ENCODE measurements at regions not wholly inside any gene's neighbourhood (a gene's known extent, or its start where the extent isn't known, plus 50 kb on each side); places are given as distances from the start of the nearest gene placed in this dataset.

GRCh38 chr18:62634979-62635630 is 80.2 kb upstream of the PHLPP1 start:
- TF ChIP-seq PATZ1 (CRISPR knock-in tag; IDR thresholded peaks at IDR 0.05; ENCODE audit: borderline replicate concordance), result no peak
- no peak for TF ChIP-seq ZNF70 (CRISPR knock-in tag; IDR thresholded peaks at IDR 0.05)
- TF ChIP-seq ZFP3 (CRISPR knock-in tag; IDR thresholded peaks at IDR 0.05), result no peak
- TF ChIP-seq ESRRG (CRISPR knock-in tag; IDR thresholded peaks at IDR 0.05), result no peak
- TF ChIP-seq TOX (CRISPR knock-in tag; IDR thresholded peaks at IDR 0.05; ENCODE audit: borderline replicate concordance), result no peak
- TF ChIP-seq PPARA (CRISPR knock-in tag; IDR thresholded peaks at IDR 0.05; ENCODE audit: borderline replicate concordance), result no peak
- TF ChIP-seq CSDC2 (CRISPR knock-in tag; IDR thresholded peaks at IDR 0.05), result no peak
- no peak for TF ChIP-seq POU6F1 (CRISPR knock-in tag; IDR thresholded peaks at IDR 0.05; ENCODE audit: borderline replicate concordance, low read depth)
- TF ChIP-seq CSRNP3 (CRISPR knock-in tag; IDR thresholded peaks at IDR 0.05), result no peak
- no peak for TF ChIP-seq ARNTL (CRISPR knock-in tag; IDR thresholded peaks at IDR 0.05; ENCODE audit: borderline replicate concordance, low read depth)
- no peak for TF ChIP-seq CREB5 (CRISPR knock-in tag; IDR thresholded peaks at IDR 0.05; ENCODE audit: low read depth)
- no peak for TF ChIP-seq RARB (CRISPR knock-in tag; IDR thresholded peaks at IDR 0.05)

All from SK-N-SH treated with all-trans-retinoic acid at 6 μM for 48 hours (cell line).